H9 (cell line): ENCODE measurements at regions not wholly inside any gene's neighbourhood (a gene's known extent, or its start where the extent isn't known, plus 50 kb on each side); places are given as distances from the start of the nearest gene placed in this dataset.
A peak's percentile ranks its signal among the peaks of the same experiment; 100 is the strongest.

ENCODE experiments used
- DNase-seq: peaks from one replicate; pipeline ENCODE4 v3.0.0-alpha.2; 2017
- H2AFZ ChIP-seq: one replicate; pipeline ENCODE4 v1.6.1; 2013; ENCODE audit warnings: mild to moderate bottlenecking, low read length, control low read depth, moderate library complexity
- H2AK5ac ChIP-seq: 2 replicates; pipeline ENCODE4 v1.6.1; 2013; ENCODE audit warnings: low read length, control low read depth, mixed read lengths; ENCODE audit not compliant: insufficient read length
- H2BK120ac ChIP-seq: one replicate; pipeline ENCODE4 v1.6.1; 2013; ENCODE audit warnings: low read depth, mild to moderate bottlenecking, low read length, control low read depth, inconsistent platforms; ENCODE audit not compliant: poor library complexity, severe bottlenecking
- H2BK12ac ChIP-seq: 2 replicates; pipeline ENCODE4 v1.6.1; 2013; ENCODE audit warnings: low read length, control low read depth, mixed read lengths, low read depth; ENCODE audit not compliant: insufficient read length
- H2BK15ac ChIP-seq: 2 replicates; pipeline ENCODE4 v1.6.1; 2013; ENCODE audit warnings: low read depth, low read length, control low read depth
- H2BK20ac ChIP-seq: one replicate; pipeline ENCODE4 v1.6.1; 2013; ENCODE audit warnings: low read depth, mild to moderate bottlenecking, low read length, control low read depth, inconsistent platforms; ENCODE audit not compliant: poor library complexity, severe bottlenecking
- H2BK5ac ChIP-seq: 2 replicates; pipeline ENCODE4 v1.6.1; 2013; ENCODE audit warnings: low read length, control low read depth, mixed read lengths; ENCODE audit not compliant: insufficient read length
- H3K14ac ChIP-seq: 2 replicates; pipeline ENCODE4 v1.6.1; 2013; ENCODE audit warnings: low read length, control low read depth; ENCODE audit not compliant: insufficient read depth
- H3K18ac ChIP-seq: 2 replicates; pipeline ENCODE4 v1.6.1; 2013; ENCODE audit warnings: low read depth, mild to moderate bottlenecking, mixed read lengths, low read length, control low read depth; ENCODE audit not compliant: insufficient read length
- H3K23ac ChIP-seq: 2 replicates; pipeline ENCODE4 v1.6.1; 2013; ENCODE audit warnings: low read length, control low read depth, mixed read lengths, low read depth; ENCODE audit not compliant: insufficient read length
- H3K23me2 ChIP-seq: 2 replicates; pipeline ENCODE4 v1.6.1; 2013; ENCODE audit warnings: low read depth, mild to moderate bottlenecking, mixed read lengths, low read length, control low read depth; ENCODE audit not compliant: insufficient read length, poor library complexity, severe bottlenecking
- H3K27ac ChIP-seq: 2 replicates; pipeline ENCODE4 v1.5.1; 2013; ENCODE audit warnings: low read length, control low read depth, mixed read lengths, low read depth; ENCODE audit not compliant: insufficient read length
- H3K27me3 ChIP-seq: 2 replicates; pipeline ENCODE4 v1.6.1; 2013; ENCODE audit warnings: low read length, control low read depth, inconsistent platforms; ENCODE audit not compliant: insufficient read depth
- H3K4ac ChIP-seq: 2 replicates; pipeline ENCODE4 v1.6.1; 2013; ENCODE audit warnings: low read depth, mild to moderate bottlenecking, control low read depth, inconsistent platforms, low read length, moderate library complexity
- H3K4me1 ChIP-seq: 2 replicates; pipeline ENCODE4 v1.6.1; 2013; ENCODE audit warnings: low read length, control low read depth, inconsistent platforms; ENCODE audit not compliant: insufficient read depth
- H3K4me2 ChIP-seq: 2 replicates; pipeline ENCODE4 v1.6.1; 2013; ENCODE audit warnings: low read length, control low read depth, mixed read lengths; ENCODE audit not compliant: insufficient read length, insufficient read depth
- H3K56ac ChIP-seq: 2 replicates; pipeline ENCODE4 v1.6.1; 2013; ENCODE audit warnings: low read depth, mild to moderate bottlenecking, mixed read lengths, low read length, control low read depth; ENCODE audit not compliant: insufficient read length
- H3K79me1 ChIP-seq: 2 replicates; pipeline ENCODE4 v1.6.1; 2013; ENCODE audit warnings: low read depth, mild to moderate bottlenecking, moderate library complexity, low read length, control low read depth, inconsistent platforms; ENCODE audit not compliant: insufficient read depth, poor library complexity, severe bottlenecking
- H3K79me2 ChIP-seq: 2 replicates; pipeline ENCODE4 v1.6.1; 2013; ENCODE audit warnings: low read length, control low read depth, inconsistent platforms; ENCODE audit not compliant: insufficient read depth
- H3K9ac ChIP-seq: 2 replicates; pipeline ENCODE4 v1.6.1; 2013; ENCODE audit warnings: low read length, control low read depth, mixed read lengths; ENCODE audit not compliant: insufficient read length; ENCODE audit errors: extremely low read depth
- H3K9me3 ChIP-seq: one replicate; pipeline ENCODE4 v1.6.1; 2013; ENCODE audit warnings: low read depth, low read length, inconsistent platforms; ENCODE audit not compliant: control insufficient read depth
- H3T11ph ChIP-seq: one replicate; pipeline ENCODE4 v1.6.1; 2013; ENCODE audit warnings: mild to moderate bottlenecking, low read length, control low read depth, inconsistent platforms
- H4K20me1 ChIP-seq: one replicate; pipeline ENCODE4 v1.6.1; 2013; ENCODE audit not compliant: control insufficient read depth, insufficient read length, insufficient read depth
- H4K5ac ChIP-seq: 2 replicates; pipeline ENCODE4 v1.6.1; 2013; ENCODE audit warnings: low read depth, mild to moderate bottlenecking, mixed read lengths, low read length, control low read depth; ENCODE audit not compliant: insufficient read length
- H4K8ac ChIP-seq: replicated peaks from 2 replicates; pipeline ENCODE4 v1.6.1; 2013; ENCODE audit warnings: low read length, control low read depth, mixed read lengths, low read depth; ENCODE audit not compliant: insufficient read length
- H4K91ac ChIP-seq: 2 replicates; pipeline ENCODE4 v1.6.1; 2013; ENCODE audit warnings: low read depth, mild to moderate bottlenecking, moderate library complexity, mixed read lengths, low read length, control low read depth; ENCODE audit not compliant: insufficient read length
- H3K27ac Mint-ChIP-seq, 3 experiments: 2 replicates in 2 of 3; 3 replicates in 1 of 3; pipeline ENCODE4 v1.8.0; 2020 to 2021; ENCODE audit warnings: mixed read lengths in 3 of 3, mild to moderate bottlenecking in 1 of 3, moderate library complexity in 1 of 3
- H3K27me3 Mint-ChIP-seq: 2 replicates; pipeline ENCODE4 v1.8.0; 2021; ENCODE audit warnings: low read depth, mild to moderate bottlenecking, moderate library complexity, mixed read lengths
- H3K36me3 Mint-ChIP-seq, 3 experiments: 2 replicates in 2 of 3; 3 replicates in 1 of 3; pipeline ENCODE4 v1.8.0; 2020 to 2021; ENCODE audit warnings: low read depth in 3 of 3, mixed read lengths in 3 of 3; ENCODE audit not compliant: insufficient read depth in 1 of 3
- H3K4me1 Mint-ChIP-seq, 2 experiments: 2 replicates each; pipeline ENCODE4 v1.8.0; 2020; ENCODE audit warnings: mixed read lengths in 2 of 2
- H3K4me3 Mint-ChIP-seq, 2 experiments: 2 replicates in 1 of 2; 3 replicates in 1 of 2; pipeline ENCODE4 v1.8.0; 2020 to 2021; ENCODE audit warnings: mild to moderate bottlenecking in 2 of 2, mixed read lengths in 2 of 2, moderate library complexity in 1 of 2
- H3K9me3 Mint-ChIP-seq, 2 experiments: 2 replicates in 1 of 2; 3 replicates in 1 of 2; pipeline ENCODE4 v1.8.0; 2020; ENCODE audit warnings: mild to moderate bottlenecking in 2 of 2, mixed read lengths in 2 of 2, moderate library complexity in 1 of 2
- CTCF ChIP-seq: fragments of 200-600 bp; sonication (generic); conservative IDR thresholded peaks from 3 replicates; pipeline ENCODE4 v1.8.0; 2021; ENCODE audit warnings: antibody characterized with exemption, mild to moderate bottlenecking
- WGBS: extraction: QIAGEN DNeasy Blood & Tissue Kit; methylation state at CpG from one replicate; pipeline ENCODE4 v1.1.7; 2013; ENCODE audit warnings: missing lambda C conversion rate, low lambda C conversion rate, mixed read lengths; ENCODE audit not compliant: insufficient read length; ENCODE audit errors: extremely low coverage; 5-methylcytosine and 5-hydroxymethylcytosine counted together

GRCh38 chr9:22863106-22863505 lies 416.5 kb downstream of the DMRTA1 start:
- no peak for TF ChIP-seq CTCF

More at GRCh38 chr9:22863106-22863505, 416.5 kb downstream of the DMRTA1 start:
- H2BK12ac ChIP-seq, result no peak overlapping the region
- no peak overlapping the region; the same call in 1 of the 2 replicates for H3K14ac ChIP-seq
- H4K91ac ChIP-seq, result no peak overlapping the region
- no peak overlapping the region for H3K56ac ChIP-seq
- H4K20me1 ChIP-seq, result no peaks in the 10 kb centered on the region
- no peak overlapping the region for H3K23ac ChIP-seq
- Mint-ChIP-seq H3K36me3 (peaks cover 2 to 25% (median 4%) of the 10 kb centered on the region in 3 experiments; a peak in 6 of 7 replicates), H3K4me3 (no peak overlapping the region), H3K4me1 (peaks cover 10 to 11% of the 10 kb centered on the region in 2 experiments), H3K27ac (no peak overlapping the region), H3K9me3 (peaks cover 8 to 11% of the 10 kb centered on the region in 2 experiments), H3K27me3 (no peaks in the 10 kb centered on the region)
- peak; percentile 26 for DNase-seq
- no peak overlapping the region for H2BK5ac ChIP-seq
- no peak overlapping the region for H4K5ac ChIP-seq
- H3K9ac ChIP-seq, result no peak overlapping the region
- no peaks in the 10 kb centered on the region for H3K23me2 ChIP-seq
- no peak overlapping the region for H2AK5ac ChIP-seq
- no peak overlapping the region for H4K8ac ChIP-seq
- no peaks in the 10 kb centered on the region for H3K9me3 ChIP-seq
- H2BK20ac ChIP-seq, result no peak overlapping the region
- no peaks in the 10 kb centered on the region for H3K79me2 ChIP-seq
- no peak overlapping the region for H3K4ac ChIP-seq
- H3T11ph ChIP-seq, result no peak overlapping the region
- no CpG with 5 or more reads among the region's 25 CpGs for WGBS
- H2BK15ac ChIP-seq, result no peak overlapping the region
- H3K27ac ChIP-seq, result no peak overlapping the region
- no peaks in the 10 kb centered on the region for H3K4me1 ChIP-seq
- H3K18ac ChIP-seq, result no peak overlapping the region
- no peaks in the 10 kb centered on the region for H3K27me3 ChIP-seq
- H2AFZ ChIP-seq, result no peak overlapping the region
- H2BK120ac ChIP-seq, result no peak overlapping the region
- no peak overlapping the region for H3K4me2 ChIP-seq
- H3K79me1 ChIP-seq, result no peaks in the 10 kb centered on the region
